T-helper 2 cell treated with Interferon-gamma antibody and Interleukin-4, amounts not matched to agents 100 ng/mL and 5 ng/mL, for 36 hours (primary cell): ENCODE measurements at regions not wholly inside any gene's neighbourhood (a gene's known extent, or its start where the extent isn't known, plus 50 kb on each side); places are given as distances from the start of the nearest gene placed in this dataset.

Experiments used
- intact Hi-C: fragments of 100-400 bp; cut with micrococcal nuclease; formaldehyde crosslinking; loops from one replicate; pipeline ENCODE4 v1.15.1; 2023

GRCh38 chr9:2311920-2312319 is 296.8 kb downstream of the SMARCA2 start:
- intact Hi-C loops, result no loop called here

DNA sequence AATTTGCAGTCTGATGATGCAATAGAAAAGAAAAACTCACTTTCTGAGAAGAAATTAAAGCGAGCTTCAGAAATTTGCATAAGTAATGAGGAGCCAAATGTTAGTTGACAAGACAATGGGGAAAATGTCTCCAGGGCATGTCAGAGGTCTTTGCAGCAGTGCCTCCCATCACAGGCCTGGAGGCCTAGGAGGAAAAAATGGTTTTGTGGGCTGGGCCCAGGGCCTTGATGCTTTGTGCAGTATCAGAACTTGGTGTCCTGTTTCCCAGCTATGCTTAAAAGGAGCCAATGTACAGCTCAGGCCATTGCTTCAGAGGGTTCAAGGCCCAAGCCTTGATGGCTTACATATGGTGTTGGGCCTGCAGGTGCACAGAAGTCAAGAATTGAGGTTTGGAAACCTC is 298.4 kb downstream of the SMARCA2 start:
- intact Hi-C loops, result no loop called here

- intact Hi-C loops, result no loop called here
Measured at GRCh38 chr9:2317591-2317990, 302.4 kb downstream of the SMARCA2 start.

GRCh38 chr9:2319421-2319820 is 302.2 kb upstream of the VLDLR start:
- intact Hi-C loops, result no loop called here

- intact Hi-C loops, result no loop called here
Measured at GRCh38 chr9:2320114-2320513, 301.5 kb upstream of the VLDLR start.

GRCh38 chr9:2320632-2321031 is 301.0 kb upstream of the VLDLR start:
- intact Hi-C loops, result no loop called here

DNA sequence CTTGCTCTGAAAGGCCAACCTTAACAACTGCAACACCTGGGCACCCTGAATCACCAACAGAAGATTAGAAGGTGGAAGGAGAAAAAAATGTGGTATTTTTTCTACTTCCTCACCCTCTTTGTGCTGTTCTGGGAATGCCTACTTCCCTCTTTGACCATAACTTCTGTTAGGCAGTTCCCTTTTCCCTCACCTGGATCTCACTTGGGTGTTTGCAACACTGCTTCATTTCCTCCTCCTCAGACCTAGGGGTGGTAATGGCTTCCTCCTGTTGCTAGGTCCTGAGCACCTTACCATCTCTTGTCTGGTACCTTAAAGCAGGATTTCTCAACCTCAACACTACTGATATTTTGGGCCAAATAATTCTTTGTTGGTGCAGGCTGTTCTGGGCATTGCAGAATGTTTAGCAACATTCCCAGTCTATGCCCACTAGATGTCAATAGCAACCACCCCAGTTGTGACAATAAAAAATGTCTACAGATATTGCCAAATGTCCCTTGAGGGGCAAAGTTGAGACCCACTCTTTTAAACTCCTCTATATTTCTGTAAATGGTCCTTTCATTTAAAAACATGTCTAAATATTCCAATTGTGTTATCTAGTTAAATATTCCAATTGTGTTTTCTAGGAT is 300.0 kb upstream of the VLDLR start:
- intact Hi-C loops, result no loop called here

- intact Hi-C loops, result no loop called here
Measured at GRCh38 chr9:2324742-2325141, 296.8 kb upstream of the VLDLR start.

GRCh38 chr9:2332663-2333062 is 288.9 kb upstream of the VLDLR start:
- intact Hi-C loops, result no loop called here

- intact Hi-C loops, result no loop called here
Measured at GRCh38 chr9:2335260-2335659, 286.3 kb upstream of the VLDLR start.

DNA sequence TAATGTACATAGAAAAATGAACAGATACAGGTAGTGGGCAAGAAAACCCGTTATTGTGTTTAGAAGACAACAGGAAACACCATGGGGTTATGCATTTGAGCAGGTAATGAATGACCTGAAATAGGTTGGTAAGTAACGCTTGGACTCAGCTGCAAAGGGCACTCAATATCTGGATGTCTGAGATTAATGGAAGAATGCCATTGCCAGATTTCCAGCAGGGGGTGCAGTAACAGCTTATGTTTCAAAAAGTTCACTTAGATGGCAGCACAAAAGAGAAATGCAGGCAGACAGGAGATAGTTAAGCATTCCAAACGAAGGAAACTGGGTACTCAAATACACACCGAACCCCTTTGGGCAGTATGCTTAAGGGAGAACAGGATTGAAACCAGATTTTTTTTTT is 285.5 kb upstream of the VLDLR start:
- intact Hi-C loops, result no loop called here

DNA sequence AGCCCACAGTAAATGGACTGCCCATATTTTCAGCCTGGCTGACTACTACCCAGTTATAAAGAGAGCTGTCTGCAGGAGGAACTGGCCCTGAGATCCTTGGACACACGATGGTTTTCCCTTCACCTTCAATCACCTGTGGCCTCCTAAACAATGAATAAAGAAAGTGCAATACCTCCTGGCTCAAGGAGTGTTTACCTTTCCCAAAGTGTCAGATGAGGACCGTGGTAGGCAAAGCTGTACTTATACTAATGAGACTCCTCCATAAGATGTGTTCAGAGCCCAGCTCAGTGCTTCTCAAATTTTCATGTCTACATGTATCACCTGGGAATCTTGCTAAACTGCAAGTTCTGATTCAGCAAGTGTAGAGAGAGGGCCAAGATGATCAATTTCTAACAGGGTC is 284.5 kb upstream of the VLDLR start:
- intact Hi-C loops, result no loop called here

DNA sequence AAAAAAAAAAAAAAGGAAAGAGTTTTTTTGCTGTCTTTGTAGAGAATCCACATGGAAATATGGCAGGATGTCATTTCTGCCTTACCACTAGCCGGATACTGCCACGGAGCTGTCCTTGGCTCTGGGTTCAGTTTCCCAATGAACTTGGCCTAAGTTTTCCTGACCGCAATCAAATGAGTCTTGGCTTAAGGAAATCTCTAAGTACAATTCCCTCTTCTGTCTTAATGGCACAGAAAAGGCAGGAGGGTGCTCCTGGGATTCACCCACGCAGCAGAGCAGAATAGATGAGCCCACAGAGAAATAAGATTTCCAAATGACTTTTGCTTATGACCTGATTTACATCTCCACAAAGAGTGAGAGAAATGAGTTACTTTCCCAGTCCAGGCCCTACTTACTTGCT is 284.0 kb upstream of the VLDLR start:
- intact Hi-C loops, result no loop called here

- intact Hi-C loops, result no loop called here
Measured at GRCh38 chr9:2338777-2339365, 282.7 kb upstream of the VLDLR start.

DNA sequence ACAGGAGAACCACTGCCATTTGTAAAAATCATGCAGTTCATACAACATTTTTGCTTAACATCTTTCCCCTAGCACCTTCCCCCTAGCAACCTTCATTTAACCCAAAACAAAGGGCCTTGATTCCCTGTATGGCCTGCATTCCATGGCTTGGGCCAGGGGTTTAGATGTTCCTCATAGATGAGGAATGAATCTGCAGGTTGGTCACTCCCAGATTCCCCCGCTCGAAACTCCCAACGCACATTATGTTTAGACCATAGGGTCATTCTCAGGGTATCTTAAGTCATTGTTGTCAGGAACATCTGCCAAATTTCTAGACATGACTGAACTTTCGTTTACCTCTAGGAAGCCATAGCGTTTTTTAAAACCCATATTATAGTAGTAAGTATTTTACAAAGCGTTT is 282.2 kb upstream of the VLDLR start:
- intact Hi-C loops, result no loop called here

- intact Hi-C loops, result no loop called here
Measured at GRCh38 chr9:2340046-2340760, 281.4 kb upstream of the VLDLR start.

DNA sequence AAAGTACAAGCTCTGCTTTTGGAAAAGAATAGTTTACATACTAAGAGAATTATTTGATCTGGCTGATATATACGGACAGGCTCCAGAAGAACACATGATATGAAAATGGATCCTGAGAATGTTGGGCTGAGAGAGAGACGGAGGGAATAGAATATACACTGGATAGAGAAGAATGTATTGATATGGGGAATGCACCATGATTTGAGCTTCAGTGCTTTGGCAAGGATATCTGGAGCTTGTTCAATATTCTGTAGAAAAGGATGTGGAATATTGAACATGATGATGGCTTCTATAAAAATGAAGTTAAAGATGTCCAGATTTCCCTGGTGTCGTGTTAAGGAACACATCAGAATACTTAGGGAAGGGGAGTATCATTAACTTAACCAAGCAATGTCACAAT is 280.5 kb upstream of the VLDLR start:
- intact Hi-C loops, result no loop called here

GRCh38 chr9:2341956-2342355 is 279.6 kb upstream of the VLDLR start:
- intact Hi-C loops, result no loop called here

DNA sequence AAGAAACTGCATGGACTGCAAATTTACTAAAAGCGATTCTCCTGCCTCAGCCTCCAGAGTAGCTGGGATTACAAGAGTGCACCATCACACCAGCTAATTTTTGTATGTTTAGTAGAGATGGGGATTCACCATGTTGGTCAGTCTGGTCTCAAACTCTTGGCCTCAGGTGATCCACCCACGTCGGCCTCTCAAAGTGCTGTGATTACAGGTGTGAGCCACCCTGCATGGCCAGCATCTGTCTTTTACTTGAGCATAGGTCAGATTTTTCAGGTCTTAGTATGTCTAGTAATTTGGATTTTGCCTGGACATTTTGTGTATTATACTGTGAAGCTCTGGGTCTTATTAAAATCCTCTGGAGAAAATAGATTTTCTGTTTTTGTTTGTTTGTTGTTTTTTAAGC is 277.8 kb upstream of the VLDLR start:
- intact Hi-C loops, result no loop called here

DNA sequence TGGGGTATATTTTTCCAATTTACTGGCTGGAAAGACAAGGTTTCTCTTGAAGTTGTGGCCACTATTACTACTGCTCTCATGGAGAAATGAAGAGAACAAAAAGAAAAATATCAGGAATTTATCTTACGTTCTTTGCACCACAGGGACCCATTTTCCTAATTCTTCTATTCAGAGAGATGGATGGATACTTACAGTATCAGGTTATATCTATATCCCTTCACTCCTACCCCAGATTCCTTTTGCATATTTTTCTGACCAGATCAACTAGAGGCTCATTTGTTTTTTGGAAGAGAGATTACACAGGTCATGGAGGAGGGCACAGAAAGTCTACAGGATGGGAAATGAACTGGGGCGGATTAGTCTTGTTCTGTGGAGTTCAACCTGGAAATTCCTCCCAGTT is 277.2 kb upstream of the VLDLR start:
- intact Hi-C loops, result no loop called here

DNA sequence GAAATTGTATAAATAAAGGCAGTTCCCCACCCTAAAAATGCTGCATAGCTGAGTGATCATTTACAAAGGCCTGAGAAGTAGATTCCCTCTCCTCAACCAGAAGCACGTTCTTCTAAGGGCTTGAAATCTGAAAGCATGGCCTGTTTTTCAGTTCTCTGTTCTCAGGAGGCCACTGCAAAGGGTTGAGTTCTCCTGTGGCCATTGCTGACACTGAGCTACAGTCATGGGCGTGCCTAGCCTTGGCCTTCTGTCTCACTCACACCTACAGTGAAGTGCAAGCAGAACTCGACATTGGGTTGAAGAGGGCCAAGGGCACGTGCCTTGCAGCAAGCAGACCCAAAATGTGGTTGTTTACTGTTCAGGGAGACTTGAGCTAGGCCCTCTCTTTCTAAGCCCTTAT is 276.6 kb upstream of the VLDLR start:
- intact Hi-C loops, result no loop called here

DNA sequence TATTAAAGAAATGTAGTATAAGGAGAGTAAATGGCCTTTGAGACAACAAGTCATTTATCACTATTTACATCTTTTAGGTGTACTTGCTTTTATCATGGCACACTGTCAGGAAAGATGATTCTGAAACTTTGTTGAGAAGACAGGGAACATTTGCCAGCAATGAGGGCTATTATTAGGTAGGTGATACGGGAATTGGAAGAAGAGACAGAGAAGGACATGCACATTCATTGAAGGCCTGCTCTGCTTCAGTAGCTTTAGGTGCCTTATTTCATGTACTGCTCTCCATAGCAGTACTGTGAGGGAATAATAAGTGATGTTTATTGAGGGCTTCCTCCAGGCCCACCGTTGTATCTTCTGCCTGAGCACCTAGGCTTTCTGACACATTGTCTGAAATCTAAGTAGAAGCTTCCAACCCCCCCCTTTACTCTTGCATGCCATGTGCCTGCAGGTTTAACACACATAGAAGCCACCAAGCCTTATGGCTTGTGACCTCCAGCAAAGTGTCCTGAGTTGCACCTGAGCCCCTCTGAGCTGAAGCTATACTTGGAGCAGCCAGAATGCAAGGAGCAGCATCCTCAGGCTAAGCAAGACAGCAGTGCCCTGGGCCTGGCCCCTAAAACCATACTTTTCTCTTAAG is 275.2 kb upstream of the VLDLR start:
- intact Hi-C loops, result no loop called here

DNA sequence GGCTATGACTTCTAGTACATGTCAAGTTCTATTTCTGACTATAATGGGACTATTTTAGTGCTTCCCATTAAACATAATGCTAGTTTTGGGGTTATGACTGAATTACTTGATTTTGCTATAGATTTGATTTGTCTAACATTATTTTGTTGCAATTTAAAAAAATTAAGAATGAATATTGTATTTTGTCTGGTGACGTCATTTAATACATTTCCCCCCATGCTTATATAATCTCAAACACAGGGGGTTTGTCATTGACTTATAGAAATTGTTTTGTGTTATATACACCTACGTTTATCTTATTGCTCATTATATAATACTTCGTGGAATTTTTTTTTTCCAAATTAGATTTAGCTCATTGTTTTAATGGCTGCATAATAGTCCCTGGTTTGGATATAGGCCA is 270.3 kb upstream of the VLDLR start:
- intact Hi-C loops, result no loop called here
